H1 (cell line): ENCODE measurements at regions not wholly inside any gene's neighbourhood (a gene's known extent, or its start where the extent isn't known, plus 50 kb on each side); places are given as distances from the start of the nearest gene placed in this dataset.

Experiments
- BRCA1 ChIP-seq: IDR thresholded peaks from 2 replicates; pipeline ENCODE4 v1.6.1; 2012; ENCODE audit warnings: low read depth, low read length, improper control_type of control experiment
- CREB1 ChIP-seq: IDR thresholded peaks from 2 replicates; pipeline ENCODE4 v1.6.1; 2012; ENCODE audit warnings: inconsistent platforms
- CTBP2 ChIP-seq: IDR thresholded peaks from 2 replicates; pipeline ENCODE4 v1.7.0; 2011; ENCODE audit warnings: borderline replicate concordance, mild to moderate bottlenecking, moderate library complexity, mixed read lengths, low read length; ENCODE audit not compliant: insufficient read depth, insufficient read length
- FOSL1 ChIP-seq: IDR thresholded peaks from 2 replicates; pipeline ENCODE4 v1.6.1; 2011; ENCODE audit warnings: mild to moderate bottlenecking, low read depth, low read length, moderate library complexity; ENCODE audit not compliant: insufficient read depth
- GABPA ChIP-seq: IDR thresholded peaks from 2 replicates; pipeline ENCODE4 v1.6.1; 2011; ENCODE audit warnings: mild to moderate bottlenecking, low read length, moderate library complexity, borderline replicate concordance; ENCODE audit not compliant: insufficient read depth
- HDAC2 ChIP-seq, 2 experiments: fragments of 300-600 bp in 1 of 2; sonication (generic) in 1 of 2; IDR thresholded peaks; 2 replicates each; pipeline ENCODE4 v1.6.1; 2011 to 2012; ENCODE audit warnings: low read depth in 2 of 2, low read length in 2 of 2, mild to moderate bottlenecking in 2 of 2, moderate library complexity in 2 of 2, borderline replicate concordance in 1 of 2, inconsistent platforms in 1 of 2
- POLR2AphosphoS5 ChIP-seq: IDR thresholded peaks from 2 replicates; pipeline ENCODE4 v1.6.1; 2011; ENCODE audit warnings: low read depth, low read length
- RAD21 ChIP-seq, 2 experiments: IDR thresholded peaks in 1 of 2; conservative IDR thresholded peaks in 1 of 2; 2 replicates each; pipeline ENCODE4 v1.6.1; 2011; ENCODE audit warnings: low read depth in 2 of 2, low read length in 2 of 2, improper control_type of control experiment in 1 of 2, inconsistent platforms in 1 of 2, mild to moderate bottlenecking in 1 of 2, moderate library complexity in 1 of 2
- SIX5 ChIP-seq: IDR thresholded peaks from 2 replicates; pipeline ENCODE4 v1.6.1; 2011; ENCODE audit warnings: mild to moderate bottlenecking, low read depth, low read length
- SP1 ChIP-seq: IDR thresholded peaks from 2 replicates; pipeline ENCODE4 v1.6.1; 2011; ENCODE audit warnings: low read depth, low read length
- TAF1 ChIP-seq: IDR thresholded peaks from 2 replicates; pipeline ENCODE4 v1.6.1; 2011; ENCODE audit warnings: mild to moderate bottlenecking, low read depth, low read length
- TAF7 ChIP-seq: optimal IDR thresholded peaks from 2 replicates; pipeline ENCODE3; 2011; ENCODE audit warnings: low read depth, mild to moderate bottlenecking, inconsistent platforms, low read length, moderate library complexity, borderline replicate concordance
- TBP ChIP-seq: IDR thresholded peaks from 2 replicates; pipeline ENCODE4 v1.6.1; 2011; ENCODE audit warnings: low read depth, low read length, improper control_type of control experiment
- TCF12 ChIP-seq: IDR thresholded peaks from 2 replicates; pipeline ENCODE4 v1.6.1; 2011; ENCODE audit warnings: low read depth, mild to moderate bottlenecking, low read length
- TEAD4 ChIP-seq: IDR thresholded peaks from 2 replicates; pipeline ENCODE4 v1.6.1; 2012; ENCODE audit warnings: low read depth, low read length, inconsistent platforms, mixed read lengths
- TF ChIP-seq, protein P1 (sequence below): IDR thresholded peaks from 2 replicates; pipeline ENCODE4 v1.6.1; 2012; ENCODE audit warnings: low read length, inconsistent platforms
- TF ChIP-seq, protein P2 (sequence below), 3 experiments: IDR thresholded peaks; 1 replicate in 2 of 3; 2 replicates in 1 of 3; pipeline versions ENCODE4 v1.5.1 to v1.6.1; 2011; ENCODE audit warnings: low read length in 3 of 3, mild to moderate bottlenecking in 3 of 3, inconsistent platforms in 2 of 3, low read depth in 1 of 3, moderate library complexity in 1 of 3; ENCODE audit not compliant: insufficient read depth in 1 of 3; ENCODE audit errors: control extremely low read depth in 1 of 3
- TF ChIP-seq, protein P3 (sequence below): IDR thresholded peaks from 2 replicates; pipeline ENCODE4 v1.6.1; 2012; ENCODE audit warnings: inconsistent platforms

DNA sequence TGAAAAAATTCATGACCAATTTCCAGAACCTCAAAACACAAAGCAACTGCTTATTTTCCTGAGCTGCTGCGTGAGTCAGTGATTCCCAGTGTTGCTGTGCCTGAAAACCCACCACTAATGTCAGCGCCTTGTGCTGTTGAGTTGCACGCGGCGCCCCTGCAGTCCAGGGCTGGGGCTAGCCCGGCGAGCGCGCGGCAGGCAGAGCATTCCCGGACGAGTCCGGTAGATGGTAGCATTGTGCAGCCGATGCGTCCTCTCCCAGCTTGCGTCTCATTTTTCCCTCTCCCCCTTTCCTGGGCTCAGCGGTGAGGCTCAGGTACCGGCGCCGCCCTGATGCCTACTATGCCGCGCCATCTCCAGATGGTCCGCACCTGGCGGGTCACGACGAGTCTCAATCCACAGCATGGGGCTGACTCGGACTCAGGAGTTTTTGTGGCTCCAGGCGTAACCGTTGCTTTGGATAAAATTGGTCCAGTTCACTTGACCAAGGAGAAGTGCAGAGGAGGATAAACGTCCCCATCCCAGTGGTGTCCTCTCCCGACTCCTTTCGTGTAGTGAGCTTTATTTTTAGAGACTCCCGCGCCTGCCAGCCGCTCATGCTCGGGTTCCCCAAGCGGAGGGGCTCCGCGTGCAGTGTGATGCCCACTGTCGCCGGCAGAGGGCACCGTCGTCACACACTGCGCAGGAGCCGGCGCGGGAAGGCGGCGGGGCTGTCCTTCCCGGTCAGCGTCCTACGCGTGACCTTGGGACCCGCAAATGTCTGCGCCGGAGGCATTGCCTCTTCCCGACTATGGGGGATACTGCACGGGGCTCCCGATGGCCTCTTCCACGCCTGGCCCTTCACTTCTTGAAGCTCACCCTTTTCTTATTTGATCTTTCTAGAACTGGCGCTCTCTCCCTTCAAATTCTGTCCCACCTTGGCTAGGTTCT is 53.6 kb upstream of the IGFBP7 start (continued):
- peak; percentile 74 for TF ChIP-seq TEAD4
- TF ChIP-seq POLR2AphosphoS5: no peak
- TF ChIP-seq, protein P1, sequence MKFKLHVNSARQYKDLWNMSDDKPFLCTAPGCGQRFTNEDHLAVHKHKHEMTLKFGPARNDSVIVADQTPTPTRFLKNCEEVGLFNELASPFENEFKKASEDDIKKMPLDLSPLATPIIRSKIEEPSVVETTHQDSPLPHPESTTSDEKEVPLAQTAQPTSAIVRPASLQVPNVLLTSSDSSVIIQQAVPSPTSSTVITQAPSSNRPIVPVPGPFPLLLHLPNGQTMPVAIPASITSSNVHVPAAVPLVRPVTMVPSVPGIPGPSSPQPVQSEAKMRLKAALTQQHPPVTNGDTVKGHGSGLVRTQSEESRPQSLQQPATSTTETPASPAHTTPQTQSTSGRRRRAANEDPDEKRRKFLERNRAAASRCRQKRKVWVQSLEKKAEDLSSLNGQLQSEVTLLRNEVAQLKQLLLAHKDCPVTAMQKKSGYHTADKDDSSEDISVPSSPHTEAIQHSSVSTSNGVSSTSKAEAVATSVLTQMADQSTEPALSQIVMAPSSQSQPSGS: no peak
- TF ChIP-seq GABPA: no peak
- peak; percentile 48 for TF ChIP-seq TAF7
- TF ChIP-seq, protein P2, sequence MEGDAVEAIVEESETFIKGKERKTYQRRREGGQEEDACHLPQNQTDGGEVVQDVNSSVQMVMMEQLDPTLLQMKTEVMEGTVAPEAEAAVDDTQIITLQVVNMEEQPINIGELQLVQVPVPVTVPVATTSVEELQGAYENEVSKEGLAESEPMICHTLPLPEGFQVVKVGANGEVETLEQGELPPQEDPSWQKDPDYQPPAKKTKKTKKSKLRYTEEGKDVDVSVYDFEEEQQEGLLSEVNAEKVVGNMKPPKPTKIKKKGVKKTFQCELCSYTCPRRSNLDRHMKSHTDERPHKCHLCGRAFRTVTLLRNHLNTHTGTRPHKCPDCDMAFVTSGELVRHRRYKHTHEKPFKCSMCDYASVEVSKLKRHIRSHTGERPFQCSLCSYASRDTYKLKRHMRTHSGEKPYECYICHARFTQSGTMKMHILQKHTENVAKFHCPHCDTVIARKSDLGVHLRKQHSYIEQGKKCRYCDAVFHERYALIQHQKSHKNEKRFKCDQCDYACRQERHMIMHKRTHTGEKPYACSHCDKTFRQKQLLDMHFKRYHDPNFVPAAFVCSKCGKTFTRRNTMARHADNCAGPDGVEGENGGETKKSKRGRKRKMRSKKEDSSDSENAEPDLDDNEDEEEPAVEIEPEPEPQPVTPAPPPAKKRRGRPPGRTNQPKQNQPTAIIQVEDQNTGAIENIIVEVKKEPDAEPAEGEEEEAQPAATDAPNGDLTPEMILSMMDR (IDR thresholded peaks at IDR 0.05; ENCODE audit: control extremely low read depth in 1 of 3, insufficient read depth in 1 of 3, low read depth in 1 of 3, low read length in 3 of 3): peak; percentile 95 to 97 (median 96)
- TF ChIP-seq TBP: no peak; the same call in 1 of the 2 replicates
- TF ChIP-seq SIX5: no peak
- 0 out of 2 replicates have a peak, but pooled peaks have one; percentile 39 for TF ChIP-seq TAF1
- TF ChIP-seq HDAC2 (IDR thresholded peaks at IDR 0.05; ENCODE audit: borderline replicate concordance in 1 of 2, low read depth in 2 of 2, low read length in 2 of 2): 0 out of 4 replicates have a peak, but pooled peaks of 1 of the 2 experiments have one; percentile 19
- TF ChIP-seq BRCA1: no peak
- TF ChIP-seq FOSL1: no peak
- TF ChIP-seq, protein P3, sequence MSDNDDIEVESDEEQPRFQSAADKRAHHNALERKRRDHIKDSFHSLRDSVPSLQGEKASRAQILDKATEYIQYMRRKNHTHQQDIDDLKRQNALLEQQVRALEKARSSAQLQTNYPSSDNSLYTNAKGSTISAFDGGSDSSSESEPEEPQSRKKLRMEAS: peak; percentile 94
- peak; percentile 53; the same call in 1 of the 2 replicates for TF ChIP-seq CREB1
- TF ChIP-seq RAD21 (IDR thresholded peaks at IDR 0.05 in 1 of 2, conservative IDR thresholded peaks at IDR 0.05 in 1 of 2; ENCODE audit: low read depth in 2 of 2, low read length in 2 of 2): peak; percentile 97 to 98
- peak; percentile 70; the same call in 1 of the 2 replicates for TF ChIP-seq TCF12
- TF ChIP-seq SP1: no peak
- peak; percentile 24 for TF ChIP-seq CTBP2
